HG03039 (cell line): ENCODE measurements at regions not wholly inside any gene's neighbourhood (a gene's known extent, or its start where the extent isn't known, plus 50 kb on each side); places are given as distances from the start of the nearest gene placed in this dataset.
"Not testable (repeated sequence)": the region's sequence is repeated elsewhere in the genome, so short reads cannot be mapped to it uniquely, and the experiment has no call there.

Experiments
- ATAC-seq: cut with Tn5 transposase; IDR thresholded peaks from one replicate; pipeline ENCODE4 v1.9.1; 2021; ENCODE audit warnings: mild to moderate bottlenecking, moderate library complexity; ENCODE audit not compliant: unreplicated experiment

DNA sequence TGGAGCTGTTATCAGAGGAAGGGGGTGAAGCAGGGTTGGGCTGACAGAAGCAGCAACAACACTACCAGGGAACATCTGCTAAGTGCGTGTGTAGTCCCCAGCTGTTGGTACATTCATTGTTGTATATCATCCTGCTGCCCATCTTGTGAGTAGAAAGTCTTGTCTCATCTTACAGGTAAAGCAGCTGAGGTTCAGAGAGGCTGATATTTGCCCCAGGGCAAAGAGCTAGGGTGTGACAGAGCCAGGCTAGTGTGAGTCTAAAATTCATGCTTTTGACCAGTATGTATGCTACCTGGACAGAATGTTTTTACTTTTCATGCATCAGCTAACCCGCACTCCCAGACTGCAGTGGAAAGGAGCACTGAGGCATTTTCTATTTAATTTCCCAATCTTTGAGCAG, 221.6 kb downstream of the STK31 start:
- ATAC-seq, result no peak

- no peak for ATAC-seq
Measured at GRCh38 chr7:23938215-23938614, 228.2 kb downstream of the STK31 start.

GRCh38 chr7:23938937-23939552, 229.0 kb downstream of the STK31 start:
- no peak for ATAC-seq

DNA sequence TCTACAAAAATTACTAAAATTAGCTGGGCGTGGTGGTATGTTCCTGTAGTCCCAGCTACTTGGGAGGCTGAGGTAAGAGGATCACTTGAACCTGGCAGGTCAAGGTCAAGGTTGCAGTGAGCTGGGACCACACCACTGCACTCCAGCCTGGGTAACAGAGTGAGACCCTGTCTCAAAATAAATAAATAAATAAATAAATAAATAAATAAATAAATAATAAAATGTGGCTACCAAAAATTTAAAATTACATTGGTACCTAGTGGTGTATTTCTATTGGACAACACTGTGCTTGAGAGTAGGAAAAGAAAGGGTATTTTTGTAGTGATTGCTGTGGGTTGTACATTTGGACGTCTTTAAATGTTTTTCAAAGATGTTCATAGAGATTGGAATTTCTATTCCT, 229.7 kb downstream of the STK31 start:
- not testable (repeated sequence) for ATAC-seq

- no peak for ATAC-seq
Measured at GRCh38 chr7:23941551-23941950, 231.5 kb downstream of the STK31 start.

DNA sequence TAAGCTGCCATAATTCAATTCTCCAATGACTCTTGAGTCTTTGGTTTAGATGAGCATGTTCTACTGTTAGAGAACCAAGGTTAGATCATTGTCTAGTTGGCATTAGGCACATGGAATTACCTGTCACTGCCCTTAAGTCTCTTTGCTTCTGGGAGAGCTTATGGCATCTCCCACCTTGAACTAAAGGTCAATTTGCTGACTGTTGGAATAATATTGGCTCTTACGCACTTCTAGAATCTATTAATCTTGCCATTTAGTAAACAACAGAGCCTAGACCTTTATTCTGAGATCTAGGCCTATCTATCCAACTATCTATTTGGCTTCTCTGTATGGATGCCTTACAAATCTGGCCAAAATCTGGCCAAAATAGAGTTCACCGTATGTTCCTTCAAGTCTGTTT, 232.0 kb downstream of the STK31 start:
- no peak for ATAC-seq

DNA sequence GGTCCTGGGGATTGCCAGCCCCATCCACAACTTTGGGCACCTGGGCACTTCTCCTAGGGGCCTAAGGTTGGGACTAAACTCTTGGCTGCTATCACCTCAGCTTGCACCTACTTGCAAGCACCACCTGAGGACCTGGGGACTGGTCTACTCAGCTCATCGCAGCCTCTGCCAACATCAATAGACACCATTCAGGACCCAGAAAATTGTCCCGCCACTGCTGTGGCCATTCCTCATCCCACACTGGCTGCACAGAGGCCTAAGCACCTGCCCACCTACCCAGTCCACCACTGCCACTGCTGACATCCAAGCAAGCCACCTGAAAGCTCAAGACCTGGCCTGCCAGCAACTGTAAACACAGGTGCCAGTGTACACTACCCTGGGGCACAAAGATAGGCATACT, 234.1 kb downstream of the STK31 start:
- ATAC-seq, result no peak

DNA sequence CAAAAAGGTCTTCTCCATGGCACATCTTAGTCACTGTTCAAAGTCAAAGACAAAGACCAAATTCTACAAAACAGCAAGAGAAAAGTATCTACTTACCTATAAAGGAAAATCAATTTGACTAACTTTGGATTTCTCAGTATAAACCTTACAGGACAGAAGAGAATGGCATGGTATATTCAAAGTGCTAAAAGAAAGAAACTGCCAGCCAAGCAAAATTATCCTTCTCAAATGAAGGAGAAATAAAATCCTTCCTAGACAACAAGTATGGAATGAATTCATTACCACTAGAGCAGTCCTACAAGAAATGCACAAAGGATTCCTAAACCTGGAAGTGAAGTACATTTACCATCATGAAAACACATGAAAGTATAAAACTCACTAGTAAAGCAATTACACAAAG, 235.5 kb downstream of the STK31 start:
- no peak for ATAC-seq

DNA sequence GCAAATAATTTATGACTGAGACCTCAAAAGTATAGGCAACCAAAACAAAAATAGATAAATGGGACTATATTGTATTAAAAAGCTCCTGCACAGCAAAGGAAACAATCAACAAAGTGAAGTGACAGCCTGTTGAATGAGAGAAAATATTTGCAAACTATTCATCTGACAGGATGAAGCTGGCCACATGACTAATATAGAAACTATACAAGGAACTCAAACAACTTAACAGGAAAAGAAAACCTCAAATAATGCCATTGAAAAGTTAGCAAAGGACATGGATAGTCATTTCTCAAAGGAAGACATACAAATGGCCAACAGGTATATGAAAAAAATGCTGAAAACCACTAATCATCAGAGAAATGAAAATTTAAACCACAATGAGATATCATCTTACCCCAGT, 245.1 kb downstream of the STK31 start:
- ATAC-seq, result no peak

- no peak for ATAC-seq
Measured at GRCh38 chr7:23955600-23956149, 245.7 kb downstream of the STK31 start.

GRCh38 chr7:23956772-23957576, 247.0 kb downstream of the STK31 start:
- ATAC-seq, result no peak

DNA sequence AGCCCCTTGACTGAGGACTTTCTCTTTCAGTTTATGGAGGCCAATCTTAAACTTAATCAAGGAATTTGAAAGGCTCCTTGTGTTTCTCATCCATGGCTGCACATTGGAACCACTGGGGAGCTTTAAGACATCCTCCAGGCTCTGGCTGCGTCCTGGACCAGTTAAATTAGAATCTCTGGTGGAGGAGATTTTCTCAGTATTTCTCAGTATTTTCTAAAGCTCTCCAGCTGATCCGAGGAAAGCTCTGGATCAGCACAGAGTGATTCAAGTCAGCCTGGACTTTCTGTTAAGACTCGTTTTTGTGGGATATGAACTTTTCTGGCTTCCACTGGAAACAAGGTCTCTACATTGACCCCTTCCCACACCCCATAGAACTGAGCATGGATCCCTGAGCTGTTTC, 249.8 kb downstream of the STK31 start:
- no peak for ATAC-seq

DNA sequence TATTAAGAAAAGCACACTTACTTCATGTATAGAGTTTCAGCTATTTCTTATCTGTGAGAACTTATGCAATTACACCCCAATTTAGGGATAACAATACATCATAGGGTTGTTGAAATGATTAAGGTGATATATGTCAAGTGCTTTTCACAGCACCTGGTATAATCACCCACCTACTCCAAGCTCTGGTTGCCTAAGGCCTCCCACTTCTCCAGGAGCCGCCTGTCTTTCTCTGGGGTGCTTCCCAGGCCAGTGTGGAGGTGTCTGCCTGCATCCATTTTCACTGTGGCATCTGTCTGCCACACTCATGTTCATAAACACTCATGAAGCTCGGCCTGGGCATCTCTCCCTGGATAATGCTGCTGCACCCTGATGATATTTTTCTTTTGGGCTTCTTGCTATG, 250.3 kb downstream of the STK31 start:
- ATAC-seq, result no peak

DNA sequence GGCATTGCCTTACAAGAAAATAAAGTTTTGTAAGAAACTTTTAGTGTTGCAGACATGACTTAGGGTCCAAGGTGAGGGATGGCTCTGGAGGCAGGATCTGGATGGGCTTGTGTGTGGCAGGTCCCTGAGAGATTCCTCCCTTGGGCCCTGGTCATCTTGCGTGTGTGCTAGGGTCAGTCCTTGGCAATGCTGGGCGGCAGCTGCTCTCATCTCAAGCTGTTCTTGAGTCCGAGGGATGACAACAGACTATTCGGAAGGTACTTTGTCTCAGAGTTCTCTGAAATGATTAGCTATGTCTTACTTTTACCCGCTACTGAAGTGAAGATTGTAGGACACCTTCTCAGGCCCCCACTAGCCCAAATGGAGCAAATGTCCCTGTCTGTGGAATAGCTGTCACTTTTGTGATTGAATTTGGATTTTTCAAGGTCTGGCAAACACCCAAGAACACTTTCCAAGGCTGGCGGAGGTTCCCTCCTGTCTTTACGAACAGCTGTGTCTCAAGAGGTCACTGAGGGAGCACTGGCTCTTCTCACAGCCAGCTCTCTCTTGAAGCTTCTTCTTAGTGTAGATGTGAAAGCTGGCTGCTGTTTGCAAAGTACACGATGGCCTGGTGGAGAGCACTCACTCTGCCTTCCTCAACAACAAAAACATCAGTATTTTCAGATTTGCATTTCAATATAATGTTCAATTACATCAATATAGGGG, 253.6 kb downstream of the STK31 start:
- no peak for ATAC-seq

DNA sequence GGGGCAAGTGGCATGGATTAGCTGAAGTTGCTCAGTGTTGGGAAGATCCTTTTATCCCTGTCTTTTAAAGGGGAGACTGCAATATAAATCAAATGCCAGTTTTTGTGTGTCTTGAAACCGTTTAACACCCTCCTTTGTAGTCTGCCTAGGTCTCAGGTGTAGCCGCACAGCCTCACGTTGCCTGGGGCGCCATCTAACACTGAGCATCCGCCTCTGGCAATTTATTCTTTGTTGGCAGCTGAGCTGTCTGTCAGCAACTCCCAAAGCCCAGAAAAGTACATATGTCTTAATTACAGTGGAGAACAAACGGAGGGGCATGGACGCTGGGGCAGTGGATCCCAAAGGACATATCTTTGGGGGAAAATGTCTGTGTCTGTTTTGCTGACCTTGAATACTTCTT, 254.7 kb downstream of the STK31 start:
- ATAC-seq, result no peak

- no peak for ATAC-seq
Measured at GRCh38 chr7:23965296-23965695, 255.3 kb downstream of the STK31 start.

DNA sequence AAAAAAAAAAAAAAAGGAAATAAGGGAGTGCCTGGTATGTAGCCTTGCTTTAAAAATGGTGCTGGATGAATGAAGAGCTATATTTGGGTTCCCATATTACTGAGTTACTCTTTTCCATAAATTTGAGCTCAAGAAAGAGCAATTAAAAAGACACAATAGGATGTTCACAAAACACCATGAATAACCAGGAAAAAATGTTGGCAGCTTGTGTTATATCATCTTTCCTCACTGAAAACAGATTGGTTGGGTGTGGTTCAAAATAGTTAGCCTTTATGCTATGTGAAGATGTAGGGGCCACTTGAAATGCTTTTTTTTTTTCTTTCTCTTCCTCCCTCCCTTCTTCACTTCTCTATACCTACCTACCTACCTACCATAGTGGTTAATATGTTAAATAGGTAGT, 256.9 kb downstream of the STK31 start:
- ATAC-seq, result no peak

DNA sequence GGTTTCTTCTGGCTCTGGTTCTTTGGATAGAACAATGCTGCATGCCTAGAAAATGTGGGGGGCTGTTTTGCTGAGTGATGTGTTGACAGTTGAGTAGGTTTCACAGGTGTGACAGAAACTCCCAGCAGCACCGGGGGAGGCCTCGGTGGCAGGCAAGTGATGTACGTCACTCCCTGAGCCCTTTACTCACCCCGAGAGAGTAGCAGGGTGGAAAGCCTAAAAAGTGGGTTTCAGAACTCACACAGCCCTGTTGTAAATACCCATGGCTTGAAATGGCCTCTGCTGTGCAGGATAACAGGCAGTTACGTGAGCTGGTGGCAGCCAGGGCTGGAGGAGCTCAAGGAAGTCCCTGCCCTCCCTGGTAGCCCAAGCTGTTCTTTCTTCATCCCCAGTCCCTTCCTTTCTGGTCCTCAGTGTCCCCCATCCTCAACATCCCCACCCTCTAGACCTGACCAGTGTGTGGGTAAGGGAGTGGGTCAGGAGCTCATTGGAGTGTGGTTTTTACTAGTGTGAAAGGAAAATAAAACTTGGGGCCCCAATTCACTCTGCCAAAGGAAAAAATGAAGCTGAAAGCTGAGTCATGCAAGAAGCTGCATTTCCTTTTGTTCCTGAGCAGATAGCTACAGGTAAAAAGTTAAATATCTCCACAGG, 258.1 kb downstream of the STK31 start:
- ATAC-seq, result no peak

GRCh38 chr7:23968791-23969190, 258.8 kb downstream of the STK31 start:
- no peak for ATAC-seq

DNA sequence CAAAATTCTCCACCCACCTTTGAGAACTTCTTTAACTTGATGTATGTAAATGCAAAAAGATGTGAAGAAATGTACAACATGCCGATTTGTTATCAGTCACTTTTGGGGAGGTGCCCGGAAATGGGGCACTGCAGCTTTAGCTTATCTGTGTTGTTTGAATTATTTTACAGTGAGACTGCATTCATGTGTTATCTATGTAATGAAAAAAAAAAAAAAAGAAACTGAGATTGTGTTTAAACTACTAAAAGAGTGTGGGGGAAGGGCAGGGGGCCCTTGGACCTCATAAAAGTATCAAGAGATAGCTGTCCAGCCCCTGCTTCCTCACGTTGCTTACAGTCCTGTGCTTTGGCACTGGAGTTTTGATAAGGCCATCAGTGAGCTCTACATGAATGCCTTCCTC, 259.4 kb downstream of the STK31 start:
- ATAC-seq, result no peak

DNA sequence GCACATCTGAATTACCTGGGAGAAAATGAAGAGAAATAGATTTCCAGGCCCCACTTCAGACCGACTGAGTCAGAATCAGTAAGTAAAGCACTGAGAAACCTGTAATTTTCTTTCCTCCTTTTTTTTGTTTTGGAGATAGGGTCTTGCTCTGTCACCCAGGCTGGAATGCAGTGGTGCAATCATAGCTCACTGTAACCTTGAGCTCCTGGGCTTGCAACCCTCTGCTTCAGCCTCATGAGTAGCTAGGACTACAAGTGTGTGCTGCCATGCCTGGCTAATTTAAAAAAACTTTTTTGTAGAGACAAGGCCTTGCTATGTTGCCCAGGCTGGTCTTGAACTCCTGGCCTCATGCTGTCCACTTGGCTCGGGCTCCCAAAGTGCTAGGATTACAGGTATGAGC, 260.2 kb downstream of the STK31 start:
- ATAC-seq, result no peak
